Astrocyte (in vitro differentiated cells and primary cell): ENCODE measurements at regions not wholly inside any gene's neighbourhood (a gene's known extent, or its start where the extent isn't known, plus 50 kb on each side); places are given as distances from the start of the nearest gene placed in this dataset.
"Not testable (repeated sequence)": the region's sequence is repeated elsewhere in the genome, so short reads cannot be mapped to it uniquely, and the experiment has no call there.

Experiments
- DNase-seq: peaks from one replicate; pipeline ENCODE4 v3.0.0-alpha.2; 2010; ENCODE audit warnings: low read depth
- FAIRE-seq: peaks from 2 replicates; lab custom pipeline; 2011; peaks lifted over from hg19 to GRCh38; lab: Jason Lieb, UNC
- H2AFZ ChIP-seq: 2 replicates; pipeline ENCODE4 v1.6.0; 2012; ENCODE audit warnings: low read depth, low read length, inconsistent platforms
- H3K27ac ChIP-seq: 2 replicates; pipeline ENCODE4 v1.5.1; 2011; ENCODE audit warnings: low read depth, low read length, inconsistent platforms
- H3K27me3 ChIP-seq: 2 replicates; pipeline ENCODE4 v1.6.0; 2011; ENCODE audit warnings: low read length, inconsistent platforms; ENCODE audit not compliant: insufficient read depth
- H3K36me3 ChIP-seq: 2 replicates; pipeline ENCODE4 v1.5.1; 2011; ENCODE audit warnings: low read length, inconsistent platforms; ENCODE audit not compliant: insufficient read depth
- H3K4me1 ChIP-seq: 2 replicates; pipeline ENCODE4 v1.5.1; 2011; ENCODE audit warnings: low read length, inconsistent platforms; ENCODE audit not compliant: insufficient read depth
- H3K4me2 ChIP-seq: 2 replicates; pipeline ENCODE4 v1.6.0; 2012; ENCODE audit warnings: low read length, inconsistent platforms
- H3K4me3 ChIP-seq: 2 replicates; pipeline ENCODE4 v1.5.1; 2011; ENCODE audit warnings: low read depth, mild to moderate bottlenecking, low read length, inconsistent platforms; ENCODE audit not compliant: insufficient read depth
- H3K79me2 ChIP-seq: 2 replicates; pipeline ENCODE4 v1.6.0; 2012; ENCODE audit warnings: mild to moderate bottlenecking, low read length, inconsistent platforms; ENCODE audit not compliant: insufficient read depth
- H3K9ac ChIP-seq: 2 replicates; pipeline ENCODE4 v1.6.0; 2012; ENCODE audit warnings: mild to moderate bottlenecking, low read length, inconsistent platforms
- H3K9me3 ChIP-seq: 2 replicates; pipeline ENCODE4 v1.5.1; 2012; ENCODE audit warnings: low read depth, mild to moderate bottlenecking, low read length, inconsistent platforms; ENCODE audit not compliant: insufficient read depth
- H4K20me1 ChIP-seq: 2 replicates; pipeline ENCODE4 v1.6.0; 2012; ENCODE audit warnings: low read length, inconsistent platforms; ENCODE audit not compliant: insufficient read depth
- H3K27ac Mint-ChIP-seq: one replicate; pipeline ENCODE4 v1.8.0; 2021; ENCODE audit warnings: mild to moderate bottlenecking, mixed read lengths; ENCODE audit not compliant: unreplicated experiment
- H3K27me3 Mint-ChIP-seq: one replicate; pipeline ENCODE4 v1.8.0; 2021; ENCODE audit warnings: low read depth, mixed read lengths; ENCODE audit not compliant: unreplicated experiment
- H3K36me3 Mint-ChIP-seq: one replicate; pipeline ENCODE4 v1.8.0; 2021; ENCODE audit warnings: low read depth, mixed read lengths; ENCODE audit not compliant: unreplicated experiment
- H3K4me1 Mint-ChIP-seq: one replicate; pipeline ENCODE4 v1.8.0; 2021; ENCODE audit warnings: low read depth, mixed read lengths; ENCODE audit not compliant: unreplicated experiment
- H3K4me3 Mint-ChIP-seq: one replicate; pipeline ENCODE4 v1.8.0; 2021; ENCODE audit warnings: mild to moderate bottlenecking, moderate library complexity, mixed read lengths; ENCODE audit not compliant: unreplicated experiment
- H3K9me3 Mint-ChIP-seq: one replicate; pipeline ENCODE4 v1.8.0; 2021; ENCODE audit warnings: mild to moderate bottlenecking, mixed read lengths; ENCODE audit not compliant: unreplicated experiment

DNA sequence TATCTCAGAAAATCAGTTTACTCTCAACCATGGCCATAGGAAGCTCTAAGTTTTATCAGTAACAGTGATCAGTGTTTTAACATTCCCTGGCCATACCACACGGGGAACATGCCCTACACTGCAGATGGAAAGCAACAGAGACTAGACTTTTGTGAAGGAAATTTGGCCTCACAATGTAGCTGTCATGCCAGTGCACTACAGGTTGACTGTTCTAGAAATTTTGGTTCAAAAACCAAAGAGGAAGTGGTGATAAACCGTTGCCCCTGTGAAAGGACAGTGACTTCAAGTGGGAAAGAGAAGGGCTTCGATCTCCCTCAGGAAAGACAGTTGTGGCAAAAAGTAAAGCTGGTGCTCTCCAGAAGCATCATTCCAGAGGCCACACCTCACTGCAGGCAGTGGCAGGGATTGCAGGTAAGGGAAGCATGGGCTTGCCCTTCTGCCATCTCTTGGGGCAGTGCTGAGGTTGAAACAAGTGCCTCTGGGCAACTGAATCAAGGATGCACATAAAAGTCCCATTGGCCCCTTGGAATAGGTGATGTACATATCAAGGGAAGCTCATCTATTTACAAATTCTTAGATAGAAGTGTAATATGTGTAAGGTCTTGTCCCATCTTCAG, 143.4 kb downstream of the PPIAL4A start:
- H3K27ac Mint-ChIP-seq, H3K36me3 ChIP-seq, H3K27me3 ChIP-seq, DNase-seq, H3K27ac ChIP-seq, H3K9ac ChIP-seq, H3K4me1 Mint-ChIP-seq, H3K27me3 Mint-ChIP-seq, FAIRE-seq, H2AFZ ChIP-seq, H4K20me1 ChIP-seq, H3K9me3 Mint-ChIP-seq, H3K4me3 Mint-ChIP-seq, H3K9me3 ChIP-seq, H3K36me3 Mint-ChIP-seq, H3K4me2 ChIP-seq, H3K79me2 ChIP-seq, H3K4me1 ChIP-seq, H3K4me3 ChIP-seq: not testable (repeated sequence)

DNA sequence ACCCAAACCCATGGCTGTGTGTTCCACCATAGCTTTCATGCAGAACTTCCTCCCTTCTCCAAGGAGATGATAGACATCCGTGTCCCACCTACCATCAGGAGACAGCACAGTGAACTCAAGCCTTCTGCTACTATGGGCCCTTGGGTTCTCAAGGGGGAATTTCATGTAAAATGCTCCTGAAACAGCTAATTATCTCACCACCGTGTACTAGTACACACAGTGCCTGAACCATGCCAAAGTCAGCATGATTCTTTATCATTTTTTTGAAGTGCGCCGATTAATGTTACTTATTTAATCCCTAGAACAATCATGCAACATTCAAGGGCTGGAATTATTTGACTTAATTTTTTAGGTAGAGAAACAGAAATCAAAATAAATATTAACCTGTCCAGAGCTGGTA, 147.2 kb downstream of the PPIAL4A start:
- H3K9me3 Mint-ChIP-seq, H2AFZ ChIP-seq, DNase-seq, H3K36me3 Mint-ChIP-seq, H3K4me2 ChIP-seq, H3K4me3 ChIP-seq, H3K9ac ChIP-seq, H3K27me3 Mint-ChIP-seq, H3K27ac Mint-ChIP-seq, H3K27ac ChIP-seq, H3K4me1 ChIP-seq, H3K79me2 ChIP-seq, H3K27me3 ChIP-seq, H3K4me1 Mint-ChIP-seq, H3K9me3 ChIP-seq, H4K20me1 ChIP-seq, H3K36me3 ChIP-seq, FAIRE-seq, H3K4me3 Mint-ChIP-seq: not testable (repeated sequence)

DNA sequence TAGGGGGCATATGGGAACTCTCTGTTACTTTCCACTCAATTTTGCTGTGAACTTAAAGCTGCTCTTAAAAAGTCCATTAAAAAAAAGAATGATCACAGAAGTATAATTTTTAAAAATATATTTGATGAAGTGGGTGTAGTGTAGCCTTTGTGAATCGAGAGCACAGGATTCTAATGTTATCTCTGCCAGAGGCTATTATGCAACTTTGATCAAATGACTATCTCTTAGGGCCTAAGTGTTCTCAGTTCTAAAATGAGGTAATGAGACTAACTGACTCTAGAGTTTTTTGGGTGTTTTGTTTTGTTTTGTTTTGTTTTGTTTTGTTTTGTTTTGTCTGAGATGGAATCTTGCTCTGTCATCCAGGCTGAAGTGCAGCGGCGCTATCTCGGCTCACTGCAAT, 143.2 kb downstream of the FAM72B start:
- not testable (repeated sequence) for H3K9ac ChIP-seq, H3K4me2 ChIP-seq, DNase-seq, H3K9me3 Mint-ChIP-seq, H3K27ac Mint-ChIP-seq, H3K9me3 ChIP-seq, H4K20me1 ChIP-seq, H3K27me3 ChIP-seq, FAIRE-seq, H3K27me3 Mint-ChIP-seq, H3K36me3 Mint-ChIP-seq, H3K4me1 ChIP-seq, H2AFZ ChIP-seq, H3K4me3 Mint-ChIP-seq, H3K36me3 ChIP-seq, H3K27ac ChIP-seq, H3K4me1 Mint-ChIP-seq, H3K79me2 ChIP-seq, H3K4me3 ChIP-seq

DNA sequence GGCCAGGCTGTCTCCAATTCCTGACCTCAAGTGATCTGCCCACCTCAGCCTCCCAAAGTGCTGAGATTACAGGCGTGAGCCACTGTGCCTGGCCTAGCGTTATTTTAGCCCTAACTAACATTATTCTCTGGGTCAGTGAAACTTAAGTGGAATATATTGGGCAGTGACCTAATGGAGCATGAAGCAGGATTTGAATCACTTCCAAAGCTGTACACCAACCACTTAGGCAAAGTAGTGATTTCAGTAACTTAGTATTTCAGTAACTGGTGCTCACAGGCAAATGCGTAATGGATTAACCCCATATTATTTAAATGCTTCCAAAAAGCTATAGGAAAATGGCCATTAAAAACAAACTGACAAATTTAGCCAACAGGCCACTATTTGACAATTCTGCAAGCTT, 142.6 kb downstream of the FAM72B start:
- H3K9ac ChIP-seq, H3K4me3 Mint-ChIP-seq, H3K79me2 ChIP-seq, H3K4me3 ChIP-seq, H3K27ac ChIP-seq, H3K36me3 Mint-ChIP-seq, H2AFZ ChIP-seq, H3K4me1 Mint-ChIP-seq, H3K4me2 ChIP-seq, H3K9me3 Mint-ChIP-seq, H4K20me1 ChIP-seq, H3K27ac Mint-ChIP-seq, H3K27me3 Mint-ChIP-seq, H3K36me3 ChIP-seq, H3K9me3 ChIP-seq, FAIRE-seq, DNase-seq, H3K4me1 ChIP-seq, H3K27me3 ChIP-seq: not testable (repeated sequence)

DNA sequence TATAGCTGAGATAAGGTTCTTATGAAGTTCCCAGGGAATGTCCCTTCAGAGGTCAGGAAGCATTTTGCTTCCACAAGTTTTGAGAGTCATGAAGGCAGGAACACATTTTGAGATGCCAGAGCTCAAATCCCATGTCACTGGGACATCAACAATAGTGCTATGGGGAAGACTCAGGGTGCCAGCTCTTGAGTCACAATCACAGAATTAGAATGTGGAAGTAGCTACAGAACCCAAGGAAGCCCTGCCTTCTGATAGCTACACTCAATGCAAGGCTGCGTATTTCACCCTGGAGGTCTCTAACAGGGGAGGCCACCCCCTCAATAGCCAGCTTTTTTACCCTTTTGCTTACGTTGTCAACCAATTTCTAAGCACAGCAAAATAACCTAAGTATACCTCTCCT, 141.3 kb downstream of the FAM72B start:
- DNase-seq, H3K79me2 ChIP-seq, H3K36me3 ChIP-seq, H4K20me1 ChIP-seq, H3K27ac Mint-ChIP-seq, H3K27me3 ChIP-seq, H3K27me3 Mint-ChIP-seq, H3K9ac ChIP-seq, H3K36me3 Mint-ChIP-seq, FAIRE-seq, H2AFZ ChIP-seq, H3K4me1 Mint-ChIP-seq, H3K4me3 Mint-ChIP-seq, H3K9me3 ChIP-seq, H3K9me3 Mint-ChIP-seq, H3K4me2 ChIP-seq, H3K27ac ChIP-seq, H3K4me3 ChIP-seq, H3K4me1 ChIP-seq: not testable (repeated sequence)

DNA sequence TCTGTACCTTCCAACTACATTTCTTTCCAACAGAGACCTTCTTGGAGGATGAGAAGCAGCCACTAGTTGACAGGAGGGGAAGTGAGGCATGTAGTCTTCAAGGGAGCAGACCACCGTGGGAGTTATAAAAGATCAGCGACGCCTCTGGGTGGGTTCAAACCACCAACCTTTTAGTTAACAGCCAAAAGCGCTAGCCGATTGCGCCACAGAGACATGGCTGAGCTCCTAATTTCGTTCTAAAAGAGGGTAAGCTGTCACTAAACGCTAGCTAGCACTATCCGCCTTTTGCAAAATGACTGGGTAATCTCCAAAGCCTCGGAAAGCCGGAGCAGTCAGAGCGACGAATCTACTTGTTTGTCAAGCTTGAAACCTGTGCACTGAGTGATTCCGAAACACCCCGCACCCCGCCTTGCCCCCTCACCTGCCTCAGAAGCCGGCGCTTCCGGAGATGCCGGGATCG, 135.8 kb downstream of the FAM72B start:
- not testable (repeated sequence) for DNase-seq, H3K9ac ChIP-seq

More for the DNA sequence above, 135.8 kb downstream of the FAM72B start:
- H2AFZ ChIP-seq, H3K27ac Mint-ChIP-seq, H3K4me3 ChIP-seq, H3K36me3 ChIP-seq, H3K9me3 ChIP-seq, H3K27me3 ChIP-seq, H3K4me2 ChIP-seq, H3K4me3 Mint-ChIP-seq, H4K20me1 ChIP-seq, H3K4me1 Mint-ChIP-seq, H3K4me1 ChIP-seq, H3K27ac ChIP-seq, H3K79me2 ChIP-seq, FAIRE-seq, H3K9me3 Mint-ChIP-seq, H3K36me3 Mint-ChIP-seq: not testable (repeated sequence)
- H3K27me3 Mint-ChIP-seq = peaks cover 22% of the 10 kb centered on the region
